GM21381 (cell line): ENCODE measurements at regions not wholly inside any gene's neighbourhood (a gene's known extent, or its start where the extent isn't known, plus 50 kb on each side); places are given as distances from the start of the nearest gene placed in this dataset.

Source experiments
- ATAC-seq: cut with Tn5 transposase; IDR thresholded peaks from one replicate; pipeline ENCODE4 v1.9.1; 2021; ENCODE audit warnings: mild to moderate bottlenecking, moderate library complexity; ENCODE audit not compliant: unreplicated experiment

DNA sequence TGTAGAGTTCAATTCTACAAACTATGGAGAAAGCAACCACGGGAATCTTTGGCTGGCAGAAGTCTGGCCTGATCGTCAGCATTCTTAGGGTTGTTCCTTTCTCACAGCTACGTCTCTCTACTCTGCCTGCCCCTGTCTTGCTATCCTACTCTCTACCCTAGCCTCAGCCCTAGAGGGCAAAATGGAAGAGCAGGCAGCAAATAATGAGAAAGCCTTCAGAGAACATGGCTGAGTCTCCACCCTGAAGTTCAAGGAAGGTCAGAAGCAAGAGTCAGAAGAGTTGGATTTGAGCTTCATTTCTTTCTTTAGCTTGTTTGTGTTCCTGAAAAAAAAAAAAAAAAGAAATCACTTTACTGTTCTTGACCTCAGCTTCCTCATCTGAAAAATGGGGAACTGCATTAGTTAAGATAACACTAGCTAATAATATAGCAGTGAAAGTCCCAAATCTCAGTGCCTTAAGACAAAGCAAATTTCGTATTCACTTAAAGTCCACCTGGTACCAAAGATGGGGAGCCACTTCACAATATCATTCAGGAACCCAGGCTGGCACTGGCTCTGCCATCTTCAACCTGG, 50.2 kb upstream of the CCND2 start:
- ATAC-seq: no peak

DNA sequence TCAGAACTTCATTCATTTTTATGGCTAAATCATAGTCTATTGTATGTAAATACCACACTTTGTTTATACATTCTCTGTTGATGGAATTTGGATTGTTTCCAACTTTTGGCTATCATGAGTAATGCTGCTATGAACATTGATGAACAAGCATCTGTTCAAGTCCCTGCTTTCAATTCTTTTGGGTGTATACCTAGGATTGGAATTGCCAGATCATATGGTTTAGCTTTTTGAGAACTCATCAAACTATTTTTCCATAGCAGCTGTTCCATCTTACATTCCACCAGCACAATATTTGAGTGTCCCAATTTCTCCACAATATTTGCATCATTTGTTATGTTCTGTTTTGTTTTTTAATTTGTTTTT, 52.3 kb upstream of the CCND2 start:
- ATAC-seq: no peak

DNA sequence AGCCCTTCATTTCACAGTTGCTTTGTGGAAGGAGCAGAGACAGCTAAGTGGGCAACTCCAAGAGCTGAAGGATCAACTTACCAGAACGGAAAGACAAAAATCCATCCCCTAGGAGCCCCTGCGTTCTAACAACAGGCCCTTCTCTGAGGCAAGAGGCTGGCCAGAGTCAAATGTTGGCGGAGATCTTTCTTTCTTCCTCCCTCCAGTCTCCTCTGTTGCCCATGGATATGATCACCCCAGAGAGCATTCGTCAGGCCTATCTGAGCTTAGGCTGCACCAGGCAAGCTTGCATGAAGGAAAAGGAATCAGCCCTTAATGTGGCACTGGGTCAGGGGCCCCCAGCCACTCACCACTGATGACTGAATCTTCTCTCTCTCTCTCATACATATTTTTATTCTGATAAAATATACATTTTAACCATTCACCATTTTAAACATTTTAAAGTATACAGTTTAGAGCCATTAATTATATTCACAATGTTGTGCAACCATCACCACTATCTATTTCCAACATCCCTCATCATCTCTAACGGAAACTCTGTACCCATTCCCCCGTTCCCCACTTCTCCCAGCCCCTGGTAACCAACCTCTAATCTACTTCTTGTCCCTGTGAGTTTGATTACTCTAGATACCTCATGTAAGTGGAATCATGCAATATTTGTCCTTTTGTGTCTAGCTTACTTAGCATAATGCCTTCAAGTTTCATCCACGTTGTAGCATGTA, 52.9 kb upstream of the CCND2 start:
- ATAC-seq: no peak

DNA sequence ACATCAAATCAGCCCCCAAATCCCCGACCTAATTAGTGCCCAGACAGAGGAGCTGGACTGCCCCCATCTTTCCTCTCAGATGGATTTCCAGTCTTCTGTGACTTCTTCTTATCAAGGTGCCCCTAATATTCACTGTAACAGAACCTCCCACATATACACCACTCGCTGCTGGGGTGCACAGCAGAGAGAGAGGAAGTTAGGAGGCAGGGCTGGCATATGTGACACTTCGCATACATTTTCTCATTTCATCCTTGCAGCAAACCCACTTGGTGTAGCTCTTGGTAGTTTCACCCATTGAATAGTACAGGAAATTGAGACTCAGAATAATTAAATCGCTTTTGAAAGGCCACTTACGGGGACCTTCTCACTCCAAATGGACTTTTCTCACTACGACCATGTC, 56.5 kb upstream of the CCND2 start:
- no peak for ATAC-seq

DNA sequence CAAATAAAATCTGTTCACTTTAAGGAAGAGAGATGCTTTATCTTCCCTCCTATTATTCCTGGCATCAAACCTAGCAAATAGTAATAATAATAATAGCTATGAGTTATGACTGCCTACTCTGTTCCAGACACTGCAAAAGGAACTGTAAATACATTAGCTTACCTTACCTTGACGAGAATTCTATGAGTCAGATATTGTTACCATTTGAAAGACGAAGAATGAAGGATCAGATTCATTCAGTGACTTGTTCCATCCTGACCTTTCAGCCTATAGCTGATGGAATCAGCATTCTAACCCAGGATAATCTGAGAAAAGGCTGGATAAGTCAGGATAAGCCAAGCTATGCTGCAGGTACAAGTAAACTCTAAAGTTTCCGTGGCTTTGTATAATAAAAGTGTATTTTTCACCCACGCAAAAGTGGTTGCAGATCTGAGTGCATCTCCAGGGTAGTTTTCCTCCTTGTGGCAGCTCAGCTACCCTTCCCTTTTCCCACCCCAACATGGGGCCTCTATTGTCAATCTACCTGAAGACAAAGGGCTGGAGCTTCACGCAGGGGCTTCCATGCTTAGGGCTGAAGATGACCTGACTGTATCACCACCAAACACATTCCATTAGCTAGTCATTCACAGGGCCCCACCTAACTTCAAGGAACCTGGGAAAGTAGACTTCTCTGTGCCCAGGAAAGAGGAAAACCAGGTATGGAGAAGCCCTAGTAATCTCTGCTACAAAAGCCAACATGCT, 57.2 kb upstream of the CCND2 start:
- peak; percentile 9 for ATAC-seq

DNA sequence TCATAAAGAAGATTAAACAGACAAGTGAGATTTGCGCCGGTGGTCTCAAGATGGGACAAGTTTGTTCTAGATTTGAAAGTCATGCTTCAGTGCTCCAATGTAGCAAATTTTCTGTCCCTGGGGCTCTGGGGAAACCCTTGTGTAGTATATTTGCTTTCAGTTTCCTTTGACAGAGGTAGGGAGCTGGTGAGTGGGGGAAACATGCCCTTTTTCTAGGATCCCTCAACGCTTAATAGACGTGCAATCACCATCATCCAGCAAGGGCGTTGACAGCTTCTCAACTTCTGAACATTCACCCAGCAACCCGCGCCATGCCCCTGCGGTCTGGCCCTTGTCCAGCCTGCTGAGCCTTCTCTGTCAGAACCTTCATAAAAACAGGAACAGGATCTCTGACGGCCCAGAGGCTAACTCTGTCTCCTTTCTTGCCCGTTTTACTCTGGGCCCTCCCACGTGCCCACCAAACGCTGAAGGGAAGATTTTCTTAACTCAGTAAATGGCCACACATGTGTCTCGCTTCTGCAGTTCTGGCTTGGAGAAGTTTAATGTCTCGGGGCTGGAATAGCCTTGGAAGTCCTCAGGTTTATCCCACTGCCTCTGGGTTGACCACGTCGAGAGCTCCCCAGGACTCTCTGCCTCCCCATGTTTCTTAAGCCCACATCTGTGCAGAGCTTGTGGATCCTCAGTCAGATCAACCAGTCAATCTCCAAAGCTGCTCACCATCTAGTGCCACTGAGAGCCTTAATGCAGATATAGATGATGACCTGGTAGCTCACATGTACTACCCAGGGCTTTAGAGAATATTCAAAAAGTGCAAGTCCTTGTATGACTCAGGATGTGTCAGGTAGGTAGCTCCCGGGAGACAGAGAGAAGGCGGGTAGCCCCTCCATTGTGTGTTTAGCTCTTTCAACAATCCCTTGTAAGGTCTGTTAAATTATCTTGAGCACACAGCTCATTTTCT, 58.1 kb upstream of the CCND2 start:
- peak; percentile 65 for ATAC-seq

DNA sequence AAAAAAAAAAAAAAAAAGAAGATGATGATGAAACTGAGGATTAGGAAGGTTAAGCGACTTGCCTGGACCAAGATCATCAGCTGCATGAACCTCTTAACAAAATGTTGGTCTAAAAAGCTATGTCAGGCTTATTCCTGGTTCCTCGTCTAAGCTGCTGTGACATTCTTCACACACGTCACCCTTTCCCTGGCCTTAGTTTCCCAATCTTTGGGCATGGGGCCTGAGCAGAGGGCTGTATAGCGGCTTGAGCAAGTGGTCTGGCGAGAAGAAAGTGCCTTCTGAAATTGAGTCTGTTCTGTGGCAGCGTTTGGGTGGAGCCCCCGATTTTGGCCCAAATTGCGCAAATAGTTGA, 58.7 kb upstream of the CCND2 start:
- ATAC-seq: no peak

DNA sequence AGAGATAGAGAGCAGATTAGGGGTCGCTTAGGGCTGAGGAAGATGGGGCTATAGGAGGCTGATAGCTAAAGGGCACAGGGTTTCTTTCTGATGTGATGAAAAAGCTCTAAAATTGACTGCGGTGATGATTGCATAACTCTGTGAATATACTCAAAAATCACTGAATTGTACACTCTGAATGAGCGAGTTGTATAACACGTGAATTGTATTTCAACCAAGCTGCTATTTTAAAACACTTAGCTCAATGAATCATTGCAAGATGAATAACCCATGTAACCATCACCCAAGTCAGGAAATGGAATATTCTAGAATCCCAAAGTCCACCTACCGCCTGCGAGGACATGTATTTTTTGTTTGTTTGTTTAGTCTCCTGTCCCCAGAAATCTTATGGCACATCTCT, 60.1 kb upstream of the CCND2 start:
- no peak for ATAC-seq

DNA sequence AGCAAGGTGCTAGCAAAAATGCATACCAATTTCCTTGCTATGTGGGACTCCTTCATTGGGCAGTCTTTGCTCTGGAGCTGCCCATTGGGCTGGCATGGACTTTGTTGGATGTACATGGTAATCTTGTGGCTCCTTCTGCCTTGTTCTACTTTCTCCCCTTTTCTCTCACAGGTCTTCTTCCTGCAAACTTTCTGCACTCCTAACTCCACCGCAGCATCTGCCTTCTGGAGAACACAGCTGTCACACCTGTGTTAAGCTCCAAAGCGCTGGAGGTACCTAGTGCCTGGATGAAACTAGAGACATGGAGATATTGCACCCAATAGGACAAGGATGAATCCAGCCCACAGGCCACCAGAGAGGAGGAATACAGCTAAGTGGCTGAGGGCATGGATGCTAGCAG, 60.7 kb upstream of the CCND2 start:
- ATAC-seq: no peak

DNA sequence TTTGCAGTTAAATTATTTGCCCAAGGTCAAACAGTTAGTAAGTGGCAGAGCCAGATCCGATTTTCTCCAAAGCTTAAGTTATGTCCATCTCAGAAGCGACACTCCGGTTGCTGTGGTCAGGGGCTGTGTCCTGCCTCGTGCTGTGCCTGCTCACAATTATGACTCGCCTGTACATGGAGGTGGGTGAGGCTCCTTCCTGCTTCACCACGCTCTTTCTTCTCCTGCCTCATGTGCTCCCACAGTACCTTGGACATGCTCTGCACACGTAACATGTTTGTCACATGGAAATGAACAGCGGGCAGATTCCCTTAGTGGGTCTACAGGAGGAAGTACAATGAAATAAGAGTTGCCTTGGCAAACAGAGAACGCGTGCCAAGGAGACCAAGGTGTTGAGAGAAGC, 62.2 kb upstream of the CCND2 start:
- ATAC-seq: no peak

DNA sequence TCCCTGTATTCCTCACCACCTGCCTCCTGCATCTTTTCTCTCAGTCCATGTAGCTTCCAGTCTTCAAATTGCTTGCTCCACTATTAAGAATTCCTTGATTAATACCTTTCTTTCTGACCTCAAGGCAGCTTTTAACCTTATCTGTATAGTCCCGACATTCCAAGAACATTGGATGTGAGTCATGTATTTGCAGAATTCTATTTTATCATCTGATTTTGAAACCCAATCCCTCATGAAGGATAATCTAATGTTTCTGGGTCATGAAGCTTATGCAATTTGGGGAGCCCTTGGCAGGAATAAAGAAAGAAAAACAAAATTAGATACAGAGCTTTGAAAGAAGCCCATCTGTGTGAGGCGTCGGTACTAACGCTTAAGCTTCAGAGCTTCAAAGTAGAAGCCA, 63.4 kb upstream of the CCND2 start:
- no peak for ATAC-seq

DNA sequence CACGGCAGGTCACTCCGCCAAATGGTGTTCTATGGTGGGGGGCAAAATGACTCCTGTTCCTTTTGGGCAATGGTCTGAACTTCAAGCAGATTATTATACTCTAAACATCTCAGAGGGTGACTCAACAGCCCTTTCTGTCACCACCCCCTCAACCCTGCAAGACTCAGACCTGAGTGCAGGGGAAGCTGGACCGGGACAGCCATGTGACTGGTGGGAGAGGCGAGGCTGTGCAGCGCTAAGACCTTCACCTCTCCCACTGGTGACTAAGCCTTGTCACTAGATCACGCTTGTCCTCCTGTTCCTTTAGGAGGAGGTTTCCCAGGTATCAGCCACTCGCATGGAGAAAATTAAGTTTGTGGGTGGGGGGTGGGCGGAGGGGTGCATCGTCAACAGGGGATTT, 67.1 kb upstream of the CCND2 start:
- ATAC-seq: no peak

DNA sequence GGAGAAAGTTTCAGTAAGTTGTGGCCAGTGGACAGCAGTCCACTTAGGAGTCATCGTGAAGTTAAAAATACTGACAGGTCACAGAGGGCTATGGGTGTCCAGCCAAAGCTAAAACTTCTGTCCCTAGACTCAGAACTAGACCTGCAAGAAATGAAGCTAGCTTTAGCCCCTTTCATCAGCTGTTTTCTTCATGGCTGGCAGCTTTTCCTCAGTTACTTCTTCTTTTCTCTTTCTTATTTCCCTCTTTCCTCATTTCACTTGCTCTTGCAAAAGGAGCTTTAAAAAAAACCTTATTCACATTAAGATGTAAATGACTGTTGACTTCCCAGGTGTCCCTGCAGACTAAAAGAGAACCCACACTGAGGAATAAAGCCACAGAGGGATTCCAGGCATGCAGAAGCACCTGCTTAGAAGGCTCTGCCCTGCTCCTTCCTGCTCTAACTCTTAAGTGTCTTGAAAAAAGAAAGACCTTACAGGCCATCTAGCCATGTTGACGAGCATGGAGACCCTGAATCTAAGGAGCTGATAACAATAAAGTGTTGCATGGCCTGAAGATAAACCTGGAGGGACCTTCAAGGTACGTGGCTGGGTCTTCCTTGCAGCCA, 69.7 kb upstream of the CCND2 start:
- ATAC-seq: no peak

DNA sequence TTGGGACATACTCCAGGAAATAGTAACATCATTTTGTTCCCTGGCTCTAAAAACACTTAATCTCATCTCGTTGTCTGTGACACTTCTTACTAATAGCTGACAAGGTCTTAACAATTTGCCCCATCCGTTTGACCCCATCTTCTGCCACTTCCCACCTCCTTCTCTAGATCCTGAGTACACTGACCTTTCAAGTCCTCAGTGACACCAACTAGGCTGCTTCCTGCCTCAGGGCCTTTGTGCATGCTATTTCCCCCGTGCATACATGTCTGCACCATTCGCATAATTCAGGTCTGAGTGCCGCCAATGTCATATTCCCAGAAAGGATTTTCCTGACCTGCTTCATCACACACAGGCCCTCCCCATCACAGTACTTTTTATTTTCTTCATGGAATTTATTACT, 70.6 kb upstream of the CCND2 start:
- ATAC-seq: no peak

DNA sequence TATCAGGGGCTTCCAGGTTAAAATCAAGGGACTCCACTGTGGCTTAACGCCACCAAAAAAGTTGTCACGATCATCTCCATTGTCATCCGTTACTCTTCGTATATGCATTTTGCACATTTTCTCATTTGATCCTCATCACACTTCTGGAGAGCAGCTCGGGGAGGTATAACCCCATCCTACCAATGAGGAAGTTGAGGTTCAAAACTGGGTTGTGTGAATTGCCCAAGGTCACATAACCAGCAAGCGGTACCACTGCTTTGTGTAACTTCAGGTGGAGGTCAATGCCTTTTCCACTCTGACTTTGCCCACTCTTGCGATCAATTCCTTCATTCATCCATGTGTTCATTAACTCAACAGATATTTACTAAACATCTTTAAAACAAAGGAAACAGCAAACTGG, 71.1 kb upstream of the CCND2 start:
- ATAC-seq: no peak

DNA sequence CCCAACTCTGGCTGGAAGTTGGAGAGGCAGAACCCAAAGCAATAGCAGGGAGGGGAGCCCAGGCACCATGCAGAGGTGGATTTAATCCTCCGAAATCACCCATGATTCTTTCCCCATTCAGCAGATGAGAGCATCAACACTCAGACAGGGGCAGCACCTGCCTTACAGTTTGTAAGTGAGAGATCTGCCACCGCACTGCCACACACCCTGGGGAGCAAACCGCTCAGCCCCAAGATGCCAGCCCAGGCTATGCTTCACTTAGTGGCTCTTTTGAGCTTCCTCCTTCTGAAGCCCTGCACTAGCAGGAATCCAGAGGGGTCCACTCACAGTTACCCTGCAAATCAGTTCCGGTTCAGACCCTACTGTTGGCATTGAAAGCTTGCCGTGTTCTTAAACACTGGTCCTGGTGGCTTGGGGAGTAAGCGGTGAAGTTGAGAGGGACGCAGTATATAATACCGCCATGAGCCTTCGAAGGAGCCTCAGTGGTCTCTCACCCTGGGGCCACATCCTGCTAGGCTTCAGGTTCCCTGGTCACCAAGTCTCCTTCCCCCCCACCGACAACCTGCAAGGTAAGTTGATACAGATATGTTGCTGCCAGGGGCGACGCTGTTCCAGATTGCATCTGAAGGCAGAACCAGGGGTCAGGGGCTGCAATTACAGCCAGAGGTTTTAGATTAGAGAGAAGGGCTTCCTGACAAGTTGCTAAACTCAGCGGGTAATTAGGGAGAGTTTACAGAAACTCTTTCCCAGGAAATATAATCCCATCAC, 72.0 kb upstream of the CCND2 start:
- ATAC-seq: no peak

DNA sequence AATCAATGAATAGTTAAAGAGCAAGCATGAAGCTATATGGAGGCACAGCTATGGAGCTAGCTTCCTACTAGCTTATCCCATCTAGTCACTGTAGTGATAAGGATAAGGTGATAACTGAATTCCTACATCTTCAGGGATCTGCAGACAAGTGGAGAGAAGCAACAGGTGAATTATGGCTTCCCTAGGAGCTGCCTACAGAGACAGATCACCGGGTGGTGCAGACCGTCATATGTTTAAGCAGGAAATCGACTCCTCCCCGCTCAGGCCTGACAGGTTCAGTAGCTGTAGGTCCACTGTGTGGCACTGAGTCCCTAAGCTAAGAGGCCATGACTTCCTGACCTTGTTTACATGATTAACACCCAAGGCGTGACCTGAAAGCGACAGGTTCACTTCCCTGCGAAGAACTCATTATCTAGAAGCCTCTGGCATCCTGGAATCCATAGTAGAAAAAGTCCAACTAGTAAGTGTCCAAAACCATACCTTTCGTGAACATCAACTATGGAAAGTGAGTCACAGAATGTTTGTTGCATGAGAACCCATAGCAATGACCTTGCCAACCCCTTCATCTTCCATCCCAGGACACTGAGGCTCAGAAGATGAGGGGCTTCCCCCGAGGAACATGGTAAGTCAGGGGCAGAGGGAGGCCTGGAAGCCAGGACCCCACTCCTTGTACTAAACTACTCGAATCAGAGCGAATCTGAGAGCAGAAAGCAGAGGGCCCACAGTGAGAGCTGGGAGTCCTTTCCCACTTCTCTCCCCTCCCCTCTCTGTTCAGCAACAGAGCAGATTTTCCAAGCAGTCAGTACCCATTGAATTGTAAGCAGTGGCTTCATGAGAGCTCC, 75.4 kb upstream of the CCND2 start:
- ATAC-seq: no peak

DNA sequence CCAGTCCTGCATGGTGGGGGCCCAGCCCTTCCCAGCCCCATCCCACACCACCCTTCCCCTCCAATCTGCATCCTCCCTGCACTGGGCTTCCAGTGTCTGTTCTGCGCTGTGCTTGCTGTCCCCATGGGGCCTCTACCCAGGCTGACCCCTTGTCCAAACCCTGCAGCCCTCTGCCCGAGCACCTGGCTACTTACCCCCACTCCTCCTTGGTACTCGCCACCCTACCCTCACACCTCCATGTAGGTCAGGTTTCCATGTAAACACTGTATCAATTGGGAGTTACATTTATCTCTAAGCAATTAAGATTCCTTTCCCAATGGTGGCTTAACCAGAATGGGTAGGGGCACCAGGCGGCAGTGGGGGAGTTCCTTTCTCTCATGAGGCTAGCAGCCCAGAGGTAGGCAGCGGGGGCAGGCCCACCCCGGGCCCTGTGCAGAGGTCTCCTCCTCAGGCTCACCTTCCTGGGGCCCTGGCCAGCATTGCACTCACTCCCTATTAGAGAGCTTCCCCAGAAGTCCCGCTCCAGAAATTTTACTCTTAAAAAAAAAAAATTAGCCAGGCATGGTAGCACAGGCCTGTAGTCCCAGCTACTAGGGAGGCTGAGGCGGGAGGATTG, 76.6 kb upstream of the CCND2 start:
- no peak for ATAC-seq

DNA sequence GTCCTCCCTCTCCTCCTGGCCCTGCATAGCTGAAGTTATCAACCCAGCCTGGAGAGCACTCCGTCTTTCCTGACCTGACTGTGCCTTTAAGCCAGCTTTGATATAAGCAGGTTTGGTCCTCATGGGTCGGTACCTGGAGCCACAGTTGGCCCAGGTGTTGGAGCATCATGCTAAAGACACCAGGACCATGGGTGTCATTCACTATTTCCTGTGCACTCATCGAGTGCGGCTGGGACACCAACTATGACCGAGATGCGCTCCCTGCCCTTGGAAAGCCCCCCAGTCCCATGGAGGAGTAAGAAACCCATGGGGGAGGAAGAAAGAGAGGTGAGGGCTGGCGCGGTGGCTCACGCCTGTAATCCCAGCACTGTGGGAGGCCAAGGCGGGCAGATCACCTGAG, 78.9 kb upstream of the CCND2 start:
- no peak for ATAC-seq
